HUES64 (cell line): ENCODE measurements at regions not wholly inside any gene's neighbourhood (a gene's known extent, or its start where the extent isn't known, plus 50 kb on each side); places are given as distances from the start of the nearest gene placed in this dataset.
"Not testable (repeated sequence)": the region's sequence is repeated elsewhere in the genome, so short reads cannot be mapped to it uniquely, and the experiment has no call there.

Experiments
- H3K27ac ChIP-seq: 2 replicates; pipeline ENCODE4 v1.7.0; 2013; ENCODE audit warnings: low read depth, low read length, inconsistent platforms
- H3K27me3 ChIP-seq: 2 replicates; pipeline ENCODE4 v1.6.1; 2013; ENCODE audit warnings: mild to moderate bottlenecking, low read length; ENCODE audit not compliant: insufficient read depth
- H3K36me3 ChIP-seq: 2 replicates; pipeline ENCODE4 v1.6.1; 2013; ENCODE audit warnings: mild to moderate bottlenecking, low read length; ENCODE audit not compliant: insufficient read depth
- H3K4me1 ChIP-seq: 2 replicates; pipeline ENCODE4 v1.6.1; 2013; ENCODE audit warnings: mild to moderate bottlenecking, low read length, moderate library complexity; ENCODE audit not compliant: insufficient read depth
- H3K4me3 ChIP-seq: 2 replicates; pipeline ENCODE4 v1.5.1; 2013; ENCODE audit warnings: mild to moderate bottlenecking, low read length, moderate library complexity
- H3K9ac ChIP-seq: 2 replicates; pipeline ENCODE4 v1.6.1; 2013; ENCODE audit warnings: mild to moderate bottlenecking, low read depth, low read length
- H3K9me3 ChIP-seq: 2 replicates; pipeline ENCODE4 v1.6.1; 2013; ENCODE audit warnings: low read depth, low read length; ENCODE audit not compliant: insufficient read depth
- WGBS: fragments of 150-250, 120-280 bp; methylation state at CpG from one replicate; pipeline ENCODE4 v1.1.7; 2013; ENCODE audit warnings: missing lambda C conversion rate; 5-methylcytosine and 5-hydroxymethylcytosine counted together

GRCh38 chrX:65821721-65822496 lies 154.5 kb downstream of the MSN start:
- Histone ChIP-seq H3K4me1 (0 out of 2 replicates have a peak, but pooled peaks cover 5% of the 10 kb centered on the region), H3K9me3 (no peaks in the 10 kb centered on the region), H3K27ac (no peak overlapping the region), H3K4me3 (peak overlapping the region; percentile 52), H3K36me3 (no peaks in the 10 kb centered on the region), H3K27me3 (peaks cover 17% of the 10 kb centered on the region), H3K9ac (peak overlapping the region; percentile 47; the same call in 1 of the 2 replicates)
- 10% methylated on average over 44 of the region's 48 CpGs for WGBS

- H3K9ac ChIP-seq, H3K4me3 ChIP-seq, H3K36me3 ChIP-seq, H3K4me1 ChIP-seq, H3K27ac ChIP-seq, H3K9me3 ChIP-seq: not testable (repeated sequence)
- 100% methylated on average over 1 of the region's 1 CpG for WGBS
- H3K27me3 ChIP-seq = peaks cover 17% of the 10 kb centered on the region
These were observed 152.5 kb downstream of the MSN start for GRCh38 chrX:65819983-65820382.

GRCh38 chrX:65813245-65813644 lies 145.8 kb downstream of the MSN start:
- WGBS = 93% methylated on average over 1 of the region's 1 CpG
- Histone ChIP-seq H3K9me3 (peaks cover 3% of the 10 kb centered on the region; the same call in 1 of the 2 replicates), H3K4me3 (no peak overlapping the region), H3K36me3 (no peaks in the 10 kb centered on the region), H3K9ac (no peak overlapping the region), H3K27me3 (no peaks in the 10 kb centered on the region), H3K4me1 (no peaks in the 10 kb centered on the region), H3K27ac (no peak overlapping the region)

GRCh38 chrX:65811558-65812228 lies 144.2 kb downstream of the MSN start:
- H3K36me3 ChIP-seq = no peaks in the 10 kb centered on the region
- no peak overlapping the region for H3K27ac ChIP-seq
- peaks cover 3% of the 10 kb centered on the region; the same call in 1 of the 2 replicates for H3K9me3 ChIP-seq
- no peak overlapping the region for H3K9ac ChIP-seq
- no peaks in the 10 kb centered on the region for H3K4me1 ChIP-seq
- no peaks in the 10 kb centered on the region for H3K27me3 ChIP-seq
- H3K4me3 ChIP-seq = no peak overlapping the region
